AG04450 (cell line): ENCODE measurements at regions not wholly inside any gene's neighbourhood (a gene's known extent, or its start where the extent isn't known, plus 50 kb on each side); places are given as distances from the start of the nearest gene placed in this dataset.

Experiments
- CTCF ChIA-PET: fragments of 300-600, 350-600 bp; formaldehyde crosslinking; extraction: SDS; loops from one replicate; lab custom pipeline; 2022; ENCODE audit warnings: antibody characterized with exemption, inconsistent platforms; lab: Charles Lee
- POLR2A ChIA-PET: fragments of 350-600 bp; formaldehyde crosslinking; extraction: SDS; loops from one replicate; lab custom pipeline; 2021; ENCODE audit warnings: antibody characterized with exemption, inconsistent platforms; lab: Yijun Ruan, JAX
- DNase-seq: peaks from one replicate; pipeline ENCODE4 v3.0.0-alpha.2; 2011; ENCODE audit warnings: low read depth, low spot score
- H3K27ac ChIP-seq: one replicate; pipeline ENCODE4 v1.5.1; 2012; ENCODE audit warnings: low read depth, low read length, control low read depth
- H3K27me3 ChIP-seq: one replicate; pipeline ENCODE4 v1.6.0; 2012; ENCODE audit warnings: low read length; ENCODE audit not compliant: control insufficient read depth, insufficient read depth
- H3K4me3 ChIP-seq: 2 replicates; pipeline ENCODE4 v1.5.1; 2011; ENCODE audit warnings: mild to moderate bottlenecking, low read depth, low read length, control low read depth
- H3K9me3 ChIP-seq: 2 replicates; pipeline ENCODE4 v1.5.1; 2012; ENCODE audit warnings: low read length; ENCODE audit not compliant: control insufficient read depth, insufficient read depth
- TF ChIP-seq, protein P1 (sequence below): IDR thresholded peaks from 2 replicates; pipeline ENCODE4 v1.5.1; 2011; ENCODE audit warnings: low read depth, low read length, control low read depth, inconsistent platforms

DNA sequence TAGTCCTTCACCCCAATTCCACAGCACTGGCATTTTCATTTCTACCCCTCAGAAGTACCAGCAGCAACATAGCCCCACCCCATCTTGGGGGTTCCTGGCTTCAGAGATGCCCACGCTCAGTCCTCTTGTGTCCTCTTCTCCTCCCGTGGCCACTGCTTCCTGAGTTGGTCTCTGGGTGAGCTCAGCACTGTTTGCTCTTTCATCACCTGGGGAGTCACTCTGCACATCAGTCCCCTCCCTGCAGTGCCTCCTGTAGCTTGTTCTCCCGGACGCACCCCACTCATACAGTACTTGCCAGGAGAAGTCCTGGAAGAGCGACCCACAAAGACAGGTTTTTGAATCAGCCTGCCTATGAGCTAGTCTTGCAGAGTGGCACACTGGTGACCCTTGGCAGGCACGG is 63.8 kb downstream of the GSC start:
- Histone ChIP-seq H3K4me3 (no peak overlapping the region), H3K27ac (no peak overlapping the region), H3K27me3 (peaks cover 6% of the 10 kb centered on the region), H3K9me3 (no peaks in the 10 kb centered on the region)
- POLR2A ChIA-PET, result no interaction called here
- TF ChIP-seq, protein P1, sequence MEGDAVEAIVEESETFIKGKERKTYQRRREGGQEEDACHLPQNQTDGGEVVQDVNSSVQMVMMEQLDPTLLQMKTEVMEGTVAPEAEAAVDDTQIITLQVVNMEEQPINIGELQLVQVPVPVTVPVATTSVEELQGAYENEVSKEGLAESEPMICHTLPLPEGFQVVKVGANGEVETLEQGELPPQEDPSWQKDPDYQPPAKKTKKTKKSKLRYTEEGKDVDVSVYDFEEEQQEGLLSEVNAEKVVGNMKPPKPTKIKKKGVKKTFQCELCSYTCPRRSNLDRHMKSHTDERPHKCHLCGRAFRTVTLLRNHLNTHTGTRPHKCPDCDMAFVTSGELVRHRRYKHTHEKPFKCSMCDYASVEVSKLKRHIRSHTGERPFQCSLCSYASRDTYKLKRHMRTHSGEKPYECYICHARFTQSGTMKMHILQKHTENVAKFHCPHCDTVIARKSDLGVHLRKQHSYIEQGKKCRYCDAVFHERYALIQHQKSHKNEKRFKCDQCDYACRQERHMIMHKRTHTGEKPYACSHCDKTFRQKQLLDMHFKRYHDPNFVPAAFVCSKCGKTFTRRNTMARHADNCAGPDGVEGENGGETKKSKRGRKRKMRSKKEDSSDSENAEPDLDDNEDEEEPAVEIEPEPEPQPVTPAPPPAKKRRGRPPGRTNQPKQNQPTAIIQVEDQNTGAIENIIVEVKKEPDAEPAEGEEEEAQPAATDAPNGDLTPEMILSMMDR, result no peak
- CTCF ChIA-PET, result no interaction called here
- DNase-seq, result no peak

DNA sequence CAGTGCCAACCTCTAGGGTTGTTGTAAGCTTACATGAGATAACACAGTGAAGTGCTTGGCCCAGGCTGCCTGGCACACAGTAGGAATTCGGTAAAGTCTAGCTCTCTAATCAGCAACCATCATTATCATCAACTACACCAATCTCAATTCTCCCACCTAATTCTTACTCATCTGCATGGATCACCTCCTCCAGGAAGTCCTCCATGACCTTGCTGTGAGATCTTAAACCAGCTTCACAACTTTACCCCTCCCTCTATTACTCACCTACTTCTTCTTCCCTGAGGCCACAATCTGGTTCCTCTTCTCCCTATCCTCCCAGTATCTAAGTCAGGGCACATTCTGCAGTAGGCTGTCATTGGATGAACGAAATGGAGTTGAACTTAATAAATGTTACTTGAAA is 67.3 kb downstream of the GSC start:
- Histone ChIP-seq H3K4me3 (no peak overlapping the region), H3K27me3 (peaks cover 9% of the 10 kb centered on the region), H3K27ac (no peak overlapping the region), H3K9me3 (no peaks in the 10 kb centered on the region)
- ChIA-PET CTCF (interaction anchor here (1.9 kb wide), 1 partner anchor 12 kb away, joined by 14 read pairs; no protein-coding TSS in a partner anchor), POLR2A (no interaction called here)
- TF ChIP-seq, protein P1, result no peak
- no peak for DNase-seq

DNA sequence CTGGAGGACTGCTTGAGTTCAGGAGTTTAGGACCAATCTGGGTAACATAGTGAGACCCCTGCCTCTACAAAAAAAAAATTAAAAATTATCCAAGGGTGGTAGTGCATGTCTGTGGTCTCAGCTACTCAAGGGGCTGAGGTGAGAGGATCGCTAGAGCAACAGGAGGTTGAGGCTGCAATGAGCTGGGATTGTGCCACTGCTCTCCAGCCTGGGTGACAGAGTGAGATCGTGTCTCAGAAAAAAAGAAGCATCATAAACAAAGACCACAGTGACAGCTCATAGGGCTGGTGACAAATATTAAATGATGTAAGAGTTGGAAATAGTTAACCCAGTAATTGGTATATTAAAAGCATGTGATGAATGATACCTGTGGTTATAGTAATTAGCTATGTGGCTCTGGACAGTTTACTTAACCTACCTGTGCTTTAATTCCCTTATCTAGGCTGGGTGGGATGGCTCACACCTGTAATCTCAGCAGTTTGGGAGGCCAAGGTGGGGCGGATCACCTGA is 68.0 kb downstream of the GSC start:
- DNase-seq, result no peak
- POLR2A ChIA-PET, result no interaction called here
- H3K27me3 ChIP-seq, result peaks cover 9% of the 10 kb centered on the region
- TF ChIP-seq, protein P1, result no peak
- no peak overlapping the region for H3K4me3 ChIP-seq
- CTCF ChIA-PET, result interaction anchor here (1.9 kb wide), 1 partner anchor 12 kb away, joined by 14 read pairs; no protein-coding TSS in a partner anchor
- no peaks in the 10 kb centered on the region for H3K9me3 ChIP-seq
- no peak overlapping the region for H3K27ac ChIP-seq

DNA sequence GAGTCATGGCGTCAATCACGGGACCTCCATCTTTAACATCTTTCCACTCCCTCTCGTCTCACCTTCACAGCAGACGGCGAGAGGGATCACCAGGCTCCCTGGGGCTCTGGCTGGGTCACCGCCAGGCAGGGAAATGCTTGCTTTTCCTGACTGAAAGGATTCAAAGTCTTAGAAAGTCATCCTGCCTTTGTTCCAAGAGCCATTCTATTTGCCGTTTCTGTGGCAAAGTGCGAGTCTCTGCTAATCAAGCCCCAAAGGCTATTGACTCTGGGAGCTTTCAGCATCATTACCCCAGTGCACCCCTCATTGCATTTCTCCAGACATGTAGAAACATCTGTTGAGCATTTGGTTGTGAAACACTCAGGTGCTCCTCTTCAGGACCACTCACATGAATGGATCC is 69.6 kb downstream of the GSC start:
- H3K4me3 ChIP-seq, result no peak overlapping the region
- no peak overlapping the region for H3K27ac ChIP-seq
- POLR2A ChIA-PET, result no interaction called here
- peaks cover 5% of the 10 kb centered on the region for H3K27me3 ChIP-seq
- CTCF ChIA-PET, result no interaction called here
- DNase-seq, result no peak
- H3K9me3 ChIP-seq, result no peaks in the 10 kb centered on the region
- TF ChIP-seq, protein P1, result no peak

DNA sequence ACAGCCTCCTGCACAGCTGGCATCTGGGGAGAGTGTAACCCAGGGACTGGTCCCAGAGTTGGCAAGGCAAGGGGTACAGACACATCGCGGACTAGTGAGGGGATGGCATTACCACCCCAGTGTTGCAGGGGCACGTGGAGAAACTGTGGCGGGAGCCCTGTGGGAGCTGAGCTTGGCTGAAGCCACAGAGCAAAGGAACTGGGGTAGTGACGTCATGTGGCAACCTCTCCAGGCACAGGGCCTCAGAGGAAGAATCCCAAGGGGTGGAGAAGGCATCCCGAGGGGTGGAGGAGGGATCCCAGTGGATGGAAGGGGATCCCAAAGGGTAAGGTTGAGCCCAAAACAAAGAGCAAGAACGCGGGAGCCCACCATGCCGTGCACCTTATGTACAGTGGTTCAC is 70.1 kb downstream of the GSC start:
- Histone ChIP-seq H3K4me3 (no peak overlapping the region), H3K27ac (no peak overlapping the region), H3K27me3 (peaks cover 5% of the 10 kb centered on the region), H3K9me3 (no peaks in the 10 kb centered on the region)
- TF ChIP-seq, protein P1, result no peak
- DNase-seq, result no peak
- ChIA-PET CTCF (interaction anchor here (1.5 kb wide), 1 partner anchor 10 kb away, joined by 4 read pairs; no protein-coding TSS in a partner anchor), POLR2A (no interaction called here)
